SHP77 treated with DMSO at 0.1 percent for 48 hours (cell line): ENCODE measurements at regions not wholly inside any gene's neighbourhood (a gene's known extent, or its start where the extent isn't known, plus 50 kb on each side); places are given as distances from the start of the nearest gene placed in this dataset.

ENCODE experiments used
- DNase-seq: peaks from one replicate; lab custom pipeline; 2025; lab: John Stamatoyannopoulos, UW

GRCh38 chr1:186620566-186621350, 59.5 kb downstream of the PTGS2 start:
- DNase-seq: no peak

DNA sequence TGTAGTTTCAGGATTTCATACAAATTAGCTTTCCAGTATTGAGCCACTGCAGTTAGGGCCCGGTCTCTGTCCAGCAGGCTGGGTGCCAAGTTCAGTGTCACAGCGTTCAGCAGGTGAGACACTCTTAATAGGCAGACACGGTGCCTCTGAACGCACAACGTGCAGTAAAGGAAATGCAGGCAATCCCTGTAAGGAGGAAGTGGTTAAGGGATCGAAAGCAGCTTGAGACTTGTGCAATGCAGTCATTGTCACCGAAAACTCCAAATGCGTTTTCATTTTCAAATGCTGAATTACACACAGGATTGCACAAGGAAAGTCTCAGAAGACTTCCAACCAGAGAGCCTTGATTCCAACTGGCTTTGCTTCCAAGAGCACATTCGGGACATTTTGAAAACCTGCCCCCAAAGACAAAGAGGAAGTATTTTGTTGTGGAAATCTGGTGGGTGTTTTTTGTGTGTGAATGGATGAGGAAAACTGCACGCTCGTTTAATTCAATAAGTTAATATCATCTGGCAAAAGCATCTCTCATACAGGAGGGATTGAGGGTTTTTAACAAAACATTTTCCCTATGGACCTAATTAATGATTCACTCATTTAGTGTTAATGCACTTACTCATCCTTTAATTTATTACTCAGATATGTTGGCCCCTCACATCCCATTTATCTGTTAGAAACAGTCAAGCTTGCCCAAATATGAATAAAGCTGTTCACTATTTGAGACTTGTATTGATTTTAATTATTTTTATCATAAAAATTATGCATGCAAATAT, 61.6 kb downstream of the PTGS2 start:
- DNase-seq: peak; percentile 32

- no peak for DNase-seq
Measured at GRCh38 chr1:186617926-186618325, 62.3 kb downstream of the PTGS2 start.

GRCh38 chr1:186616511-186616910, 63.7 kb downstream of the PTGS2 start:
- DNase-seq: no peak

DNA sequence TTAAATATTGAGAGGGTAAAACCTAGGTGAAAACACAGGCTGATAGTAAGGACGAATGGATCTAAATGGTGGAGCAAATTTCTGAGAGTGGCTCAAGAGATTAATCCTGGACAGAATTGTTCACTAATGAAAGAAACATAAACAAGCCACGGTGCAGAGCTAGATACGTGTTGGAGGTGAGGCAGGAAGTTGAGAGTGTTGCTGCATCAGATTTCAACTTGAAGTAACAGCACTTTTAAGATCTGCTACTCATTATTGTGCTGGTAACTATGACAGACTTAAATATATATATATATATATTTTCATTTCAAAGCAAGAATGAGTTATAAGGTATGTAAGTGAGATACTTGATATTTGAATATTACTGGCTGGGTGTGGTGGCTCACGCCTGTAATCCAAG, 64.9 kb downstream of the PTGS2 start:
- no peak for DNase-seq

GRCh38 chr1:186611156-186611555, 69.1 kb downstream of the PTGS2 start:
- no peak for DNase-seq

- no peak for DNase-seq
Measured at GRCh38 chr1:186609183-186609582, 71.0 kb downstream of the PTGS2 start.

DNA sequence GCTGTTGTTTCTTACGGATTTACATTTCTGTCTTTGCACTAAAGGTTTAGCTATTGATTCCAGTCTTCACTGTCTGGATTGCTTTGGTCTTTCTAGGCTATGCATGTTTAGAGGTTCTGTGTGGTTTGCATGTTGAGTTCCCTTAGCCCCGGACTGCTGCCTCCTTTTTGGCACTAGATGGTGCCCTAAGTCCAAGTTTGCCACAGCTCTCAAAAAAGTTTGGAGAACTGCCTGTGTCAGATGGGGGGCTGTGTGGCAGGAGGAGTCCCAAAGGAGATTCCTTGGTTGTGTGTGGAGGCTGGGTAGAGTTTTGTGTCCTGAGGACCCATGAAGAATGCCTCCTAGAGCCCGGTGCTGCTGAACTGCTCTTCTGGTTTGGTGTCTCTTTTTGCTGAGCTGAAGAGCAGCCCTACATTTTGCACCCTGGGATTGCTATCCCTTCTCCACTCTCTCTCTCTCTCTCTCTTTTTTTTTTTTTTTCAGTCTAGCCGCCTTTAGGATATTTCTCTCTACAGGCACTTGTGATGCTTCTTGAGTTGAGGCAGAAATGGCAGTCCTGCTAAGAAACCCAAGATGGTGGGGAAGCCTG, 74.4 kb downstream of the PTGS2 start:
- peak; percentile 14 for DNase-seq

DNA sequence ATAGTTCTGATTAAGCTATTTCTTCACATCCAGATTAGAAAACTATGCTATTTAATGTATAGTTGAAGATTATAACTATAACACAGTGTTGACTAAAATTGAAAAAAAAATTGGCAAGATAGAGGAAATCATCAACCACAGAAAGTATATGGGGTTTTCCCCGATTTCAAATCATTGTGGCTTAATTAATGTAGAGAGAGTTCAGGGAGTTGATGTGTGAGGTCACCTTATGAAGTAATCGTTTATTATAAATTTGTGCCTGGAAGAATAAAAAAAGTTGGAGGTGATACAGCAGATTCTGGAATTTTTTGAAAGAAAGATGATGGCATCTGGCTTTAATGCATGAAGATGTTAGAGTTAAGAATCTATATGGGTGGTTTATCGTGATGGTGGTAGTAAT, 84.3 kb downstream of the PTGS2 start:
- DNase-seq: no peak

DNA sequence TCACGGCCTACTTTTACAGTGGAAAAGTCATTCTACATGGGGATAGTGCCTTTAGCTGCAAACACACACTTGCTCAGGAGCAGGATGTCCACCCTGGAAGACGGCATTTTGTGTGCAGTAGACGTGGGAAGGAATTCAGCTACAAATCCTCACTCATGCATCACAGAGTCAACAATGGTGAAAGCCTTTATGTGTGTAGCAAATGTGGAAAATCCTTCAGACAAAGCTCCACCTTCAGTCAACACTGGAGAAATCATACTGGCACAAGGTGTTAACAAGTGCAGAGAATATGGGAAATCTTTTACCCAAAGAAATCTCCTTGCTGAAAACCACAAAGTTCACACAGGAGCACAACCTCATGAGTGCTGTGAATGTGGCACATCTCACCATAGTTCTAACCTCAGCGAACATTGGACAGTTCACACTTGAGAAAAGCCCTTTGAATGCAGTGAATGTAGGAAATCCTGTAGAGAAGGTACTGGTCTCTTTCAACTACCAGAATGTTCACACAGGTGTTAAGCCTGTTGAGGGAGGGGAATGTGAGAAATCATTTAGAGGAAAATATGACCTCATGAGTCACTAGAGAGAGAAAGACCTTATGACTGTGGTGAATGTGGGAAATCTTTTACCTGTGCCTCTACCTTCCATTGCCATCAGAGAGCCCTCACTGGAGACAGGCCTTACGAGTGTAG, 101.8 kb downstream of the PTGS2 start:
- no peak for DNase-seq

GRCh38 chr1:186577633-186578032, 102.6 kb downstream of the PTGS2 start:
- DNase-seq: no peak

GRCh38 chr1:186577216-186577615, 103.0 kb downstream of the PTGS2 start:
- no peak for DNase-seq

DNA sequence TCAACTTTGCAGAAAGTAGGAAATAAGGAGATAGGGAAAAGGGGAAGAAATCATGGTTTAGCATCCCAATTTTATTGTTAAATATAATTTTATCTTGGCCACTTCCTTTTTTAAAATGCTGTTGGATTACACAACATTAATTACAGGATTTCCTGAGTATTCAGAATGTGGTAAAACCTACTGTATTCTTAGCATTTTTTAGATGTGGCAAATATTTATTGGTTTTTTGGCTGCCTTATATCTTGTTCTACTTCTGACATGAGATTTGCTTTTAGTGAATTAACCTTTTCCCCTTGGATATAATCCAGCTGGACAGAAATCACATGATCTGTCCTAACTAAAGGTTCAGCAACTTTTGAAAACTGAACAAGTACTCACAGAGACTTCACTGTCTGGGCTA, 104.9 kb downstream of the PTGS2 start:
- no peak for DNase-seq

- DNase-seq: no peak
Measured at GRCh38 chr1:186574926-186575325, 105.3 kb downstream of the PTGS2 start.

DNA sequence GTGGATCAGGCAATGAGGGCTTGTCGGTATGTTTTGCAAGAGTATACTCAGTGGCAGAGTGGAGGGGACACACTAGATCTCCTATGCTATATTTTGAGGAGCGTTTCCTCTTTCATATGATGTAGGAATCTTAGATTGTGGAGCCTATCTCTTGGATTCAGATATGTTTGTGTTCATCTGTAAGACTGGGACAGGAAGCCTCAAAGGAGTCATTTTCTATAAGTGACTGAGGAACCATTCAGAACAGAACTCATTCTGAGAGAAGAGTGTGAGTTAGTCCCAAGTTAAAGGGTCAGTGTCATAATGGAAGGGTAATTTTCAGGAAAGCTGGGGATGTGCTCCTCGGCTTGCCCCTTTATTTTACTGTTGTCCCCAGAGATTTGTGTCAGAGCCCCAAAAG, 107.7 kb downstream of the PTGS2 start:
- no peak for DNase-seq

GRCh38 chr1:186571771-186572170, 108.5 kb downstream of the PTGS2 start:
- DNase-seq: no peak

GRCh38 chr1:186569856-186570255, 108.9 kb upstream of the PDC start:
- DNase-seq: no peak

DNA sequence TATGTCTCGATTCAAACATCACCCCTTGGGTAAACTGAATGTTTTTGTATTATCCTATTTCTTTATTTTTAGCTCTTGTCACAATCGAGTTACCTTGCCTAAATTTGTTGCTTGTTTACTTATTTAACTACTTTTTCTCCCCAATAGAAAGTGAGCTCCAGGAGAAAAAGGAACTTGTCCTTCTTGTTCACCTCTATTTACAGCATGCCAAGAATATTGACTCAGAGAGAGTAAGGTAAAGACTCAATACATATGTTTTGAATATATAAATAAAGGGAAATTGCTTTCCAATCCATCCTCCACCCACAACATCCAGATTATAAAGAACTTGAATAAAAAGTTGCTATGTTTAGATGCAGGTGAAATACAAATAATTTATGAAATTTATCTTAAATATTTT, 107.3 kb upstream of the PDC start:
- DNase-seq: no peak

GRCh38 chr1:186566140-186566855, 105.4 kb upstream of the PDC start:
- no peak for DNase-seq

DNA sequence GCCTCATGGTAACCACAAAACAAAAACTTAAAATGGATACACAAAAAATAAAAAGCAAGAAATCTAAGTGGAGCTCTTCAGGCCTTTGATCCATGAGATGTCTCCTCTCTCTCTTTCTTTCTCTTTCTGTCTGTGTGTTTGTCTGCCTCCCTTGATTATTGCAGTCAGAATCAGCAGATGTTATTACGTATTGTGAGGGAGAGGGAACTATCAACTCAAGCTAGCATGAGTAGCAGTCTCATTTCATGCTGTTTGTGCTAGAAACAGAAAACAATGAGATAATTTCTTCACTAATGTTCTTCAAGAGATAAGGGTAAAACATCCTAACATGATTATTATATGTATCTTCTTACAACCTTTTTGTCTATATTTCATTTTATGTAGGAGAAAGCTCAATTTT, 103.7 kb upstream of the PDC start:
- peak; percentile 20 for DNase-seq

GRCh38 chr1:186559601-186560116, 98.7 kb upstream of the PDC start:
- no peak for DNase-seq
